ENCODE measurements at regions not wholly inside any gene's neighbourhood (a gene's known extent, or its start where the extent isn't known, plus 50 kb on each side); places are given as distances from the start of the nearest gene placed in this dataset.

- no peaks in the 10 kb centered on the region for H3K79me2 ChIP-seq (ENCODE audit: insufficient read depth, low read length)
- FAIRE-seq (no peak), DNase-seq (ENCODE audit: low read depth) (no peak)
- H3K36me3 Mint-ChIP-seq (ENCODE audit: low read depth, unreplicated experiment), result no peaks in the 10 kb centered on the region
- TF ChIP-seq EZH2 (IDR thresholded peaks at IDR 0.05; ENCODE audit: insufficient read depth, low read length) (no peak), CTCF (IDR thresholded peaks at IDR 0.05; ENCODE audit: insufficient read depth, low read depth, low read length) (no peak)
- H3K9ac ChIP-seq (ENCODE audit: low read length), result no peak overlapping the region
- no peaks in the 10 kb centered on the region for H3K9me3 ChIP-seq (ENCODE audit: insufficient read depth, low read depth, low read length)
- H3K9me3 Mint-ChIP-seq (ENCODE audit: unreplicated experiment), result no peaks in the 10 kb centered on the region
- H3K27me3 ChIP-seq (ENCODE audit: insufficient read depth, low read length), result peaks cover 8% of the 10 kb centered on the region
- H3K4me2 ChIP-seq (ENCODE audit: low read length), result no peak overlapping the region
- peaks cover 9% of the 10 kb centered on the region for H3K27me3 Mint-ChIP-seq (ENCODE audit: low read depth, unreplicated experiment)
- H3K4me1 Mint-ChIP-seq (ENCODE audit: low read depth, unreplicated experiment), result no peaks in the 10 kb centered on the region
- no peak overlapping the region for H3K27ac ChIP-seq (ENCODE audit: low read depth, low read length)
- H3K27ac Mint-ChIP-seq (ENCODE audit: unreplicated experiment), result no peak overlapping the region
- H3K4me3 Mint-ChIP-seq (ENCODE audit: unreplicated experiment), result no peak overlapping the region
- no peak overlapping the region for H2AFZ ChIP-seq (ENCODE audit: low read depth, low read length)
- H3K4me1 ChIP-seq (ENCODE audit: insufficient read depth, low read length), result no peaks in the 10 kb centered on the region
- no peaks in the 10 kb centered on the region for H3K36me3 ChIP-seq (ENCODE audit: insufficient read depth, low read length)
- H4K20me1 ChIP-seq (ENCODE audit: insufficient read depth, low read length), result no peaks in the 10 kb centered on the region
- H3K4me3 ChIP-seq (ENCODE audit: insufficient read depth, low read depth, low read length), result no peak overlapping the region
These were observed 105.7 kb upstream of the GATA6 start for GRCh38 chr18:22063672-22064071.

GRCh38 chr18:22064581-22064980, 104.8 kb upstream of the GATA6 start:
- Mint-ChIP-seq H3K36me3 (ENCODE audit: low read depth, unreplicated experiment) (no peaks in the 10 kb centered on the region), H3K27me3 (ENCODE audit: low read depth, unreplicated experiment) (peaks cover 9% of the 10 kb centered on the region), H3K27ac (ENCODE audit: unreplicated experiment) (no peak overlapping the region), H3K9me3 (ENCODE audit: unreplicated experiment) (no peaks in the 10 kb centered on the region), H3K4me3 (ENCODE audit: unreplicated experiment) (no peak overlapping the region), H3K4me1 (ENCODE audit: low read depth, unreplicated experiment) (no peaks in the 10 kb centered on the region)
- H3K4me2 ChIP-seq (ENCODE audit: low read length), result no peak overlapping the region
- FAIRE-seq (no peak), DNase-seq (ENCODE audit: low read depth) (no peak)
- no peaks in the 10 kb centered on the region for H3K9me3 ChIP-seq (ENCODE audit: insufficient read depth, low read depth, low read length)
- H3K27ac ChIP-seq (ENCODE audit: low read depth, low read length), result no peak overlapping the region
- no peaks in the 10 kb centered on the region for H3K79me2 ChIP-seq (ENCODE audit: insufficient read depth, low read length)
- H3K4me3 ChIP-seq (ENCODE audit: insufficient read depth, low read depth, low read length), result no peak overlapping the region
- H3K27me3 ChIP-seq (ENCODE audit: insufficient read depth, low read length), result peaks cover 8% of the 10 kb centered on the region
- H4K20me1 ChIP-seq (ENCODE audit: insufficient read depth, low read length), result no peaks in the 10 kb centered on the region
- H3K36me3 ChIP-seq (ENCODE audit: insufficient read depth, low read length), result no peaks in the 10 kb centered on the region
- H3K4me1 ChIP-seq (ENCODE audit: insufficient read depth, low read length), result no peaks in the 10 kb centered on the region
- H2AFZ ChIP-seq (ENCODE audit: low read depth, low read length), result no peak overlapping the region
- H3K9ac ChIP-seq (ENCODE audit: low read length), result no peak overlapping the region
- TF ChIP-seq CTCF (IDR thresholded peaks at IDR 0.05; ENCODE audit: insufficient read depth, low read depth, low read length) (no peak), EZH2 (IDR thresholded peaks at IDR 0.05; ENCODE audit: insufficient read depth, low read length) (no peak)

GRCh38 chr18:22065311-22065710, 104.1 kb upstream of the GATA6 start:
- Histone ChIP-seq H4K20me1 (ENCODE audit: insufficient read depth, low read length) (no peaks in the 10 kb centered on the region), H3K4me2 (ENCODE audit: low read length) (no peak overlapping the region), H3K9ac (ENCODE audit: low read length) (no peak overlapping the region), H3K9me3 (ENCODE audit: insufficient read depth, low read depth, low read length) (no peaks in the 10 kb centered on the region), H3K27ac (ENCODE audit: low read depth, low read length) (no peak overlapping the region), H3K4me3 (ENCODE audit: insufficient read depth, low read depth, low read length) (no peak overlapping the region), H3K27me3 (ENCODE audit: insufficient read depth, low read length) (peaks cover 8% of the 10 kb centered on the region), H3K36me3 (ENCODE audit: insufficient read depth, low read length) (no peaks in the 10 kb centered on the region), H3K4me1 (ENCODE audit: insufficient read depth, low read length) (no peaks in the 10 kb centered on the region), H2AFZ (ENCODE audit: low read depth, low read length) (no peak overlapping the region), H3K79me2 (ENCODE audit: insufficient read depth, low read length) (no peaks in the 10 kb centered on the region)
- Mint-ChIP-seq H3K4me3 (ENCODE audit: unreplicated experiment) (no peak overlapping the region), H3K9me3 (ENCODE audit: unreplicated experiment) (no peaks in the 10 kb centered on the region), H3K27me3 (ENCODE audit: low read depth, unreplicated experiment) (peaks cover 15% of the 10 kb centered on the region), H3K36me3 (ENCODE audit: low read depth, unreplicated experiment) (no peaks in the 10 kb centered on the region), H3K4me1 (ENCODE audit: low read depth, unreplicated experiment) (no peaks in the 10 kb centered on the region), H3K27ac (ENCODE audit: unreplicated experiment) (no peak overlapping the region)
- DNase-seq (ENCODE audit: low read depth) (no peak), FAIRE-seq (no peak)
- TF ChIP-seq EZH2 (IDR thresholded peaks at IDR 0.05; ENCODE audit: insufficient read depth, low read length) (no peak), CTCF (IDR thresholded peaks at IDR 0.05; ENCODE audit: insufficient read depth, low read depth, low read length) (no peak)

All from astrocyte (in vitro differentiated cells and primary cell).